ENCODE measurements at regions not wholly inside any gene's neighbourhood (a gene's known extent, or its start where the extent isn't known, plus 50 kb on each side); places are given as distances from the start of the nearest gene placed in this dataset.

- TF ChIP-seq CTCF (IDR thresholded peaks at IDR 0.05) = no peak
- no peak for TF ChIP-seq POLR2A (IDR thresholded peaks at IDR 0.05)
These were observed 97.3 kb downstream of the PCDH7 start for GRCh38 chr4:30817447-30817846.
